Loucy (cell line): ENCODE measurements at regions not wholly inside any gene's neighbourhood (a gene's known extent, or its start where the extent isn't known, plus 50 kb on each side); places are given as distances from the start of the nearest gene placed in this dataset.
"Not testable (repeated sequence)": the region's sequence is repeated elsewhere in the genome, so short reads cannot be mapped to it uniquely, and the experiment has no call there.

Source experiments
- H2AFZ ChIP-seq: fragments of 200-600 bp; sonication (generic); 2 replicates; pipeline ENCODE4 v1.6.0; 2016; ENCODE audit warnings: antibody characterized with exemption, mild to moderate bottlenecking, low read length, moderate library complexity
- H3F3A ChIP-seq: fragments of 200-600 bp; 2 replicates; pipeline ENCODE4 v1.6.0; 2016; ENCODE audit warnings: antibody characterized with exemption, low read depth, mild to moderate bottlenecking
- H3K27me3 ChIP-seq: fragments of 200-600 bp; sonication (generic); 2 replicates; pipeline ENCODE4 v1.6.1; 2014; ENCODE audit warnings: low read length, mild to moderate bottlenecking; ENCODE audit not compliant: insufficient read depth, poor library complexity, severe bottlenecking
- H3K36me3 ChIP-seq: fragments of 200-600 bp; sonication (generic); 2 replicates; pipeline ENCODE4 v1.6.1; 2016; ENCODE audit warnings: low read length; ENCODE audit not compliant: insufficient read depth
- H3K4me1 ChIP-seq: fragments of 200-600 bp; sonication (generic); 2 replicates; pipeline ENCODE4 v1.5.1; 2014; ENCODE audit warnings: low read length, mild to moderate bottlenecking; ENCODE audit not compliant: insufficient read depth, poor library complexity, severe bottlenecking
- H3K4me2 ChIP-seq: fragments of 200-600 bp; sonication (generic); 2 replicates; pipeline ENCODE4 v1.6.0; 2014; ENCODE audit warnings: antibody characterized with exemption, low read length, low read depth, mild to moderate bottlenecking; ENCODE audit not compliant: poor library complexity, severe bottlenecking
- H3K4me3 ChIP-seq: fragments of 200-600 bp; sonication (generic); 2 replicates; pipeline ENCODE4 v1.5.1; 2014; ENCODE audit warnings: low read length, mild to moderate bottlenecking, mixed read lengths; ENCODE audit not compliant: poor library complexity, severe bottlenecking
- H3K79me2 ChIP-seq: fragments of 200-600 bp; sonication (generic); 2 replicates; pipeline ENCODE4 v1.6.1; 2014; ENCODE audit warnings: low read length; ENCODE audit not compliant: insufficient read depth
- H3K9ac ChIP-seq: fragments of 200-600 bp; sonication (generic); 2 replicates; pipeline ENCODE4 v1.6.0; 2014; ENCODE audit warnings: mild to moderate bottlenecking, low read depth, low read length, moderate library complexity; ENCODE audit not compliant: poor library complexity, severe bottlenecking
- H3K9me2 ChIP-seq: fragments of 200-600 bp; sonication (generic); replicated peaks from 2 replicates; pipeline ENCODE4 v1.6.1; 2016; ENCODE audit warnings: low read depth, low read length, mixed read lengths
- H3K9me3 ChIP-seq: fragments of 200-600 bp; sonication (generic); 2 replicates; pipeline ENCODE4 v1.6.1; 2014; ENCODE audit warnings: mild to moderate bottlenecking, antibody characterized with exemption, low read length, low read depth; ENCODE audit not compliant: insufficient read depth
- H4K20me1 ChIP-seq: fragments of 200-600 bp; sonication (generic); 2 replicates; pipeline ENCODE4 v1.6.0; 2014; ENCODE audit warnings: antibody characterized with exemption, low read length, mild to moderate bottlenecking; ENCODE audit not compliant: insufficient read depth, poor library complexity, severe bottlenecking
- CTCF ChIP-seq: fragments of 200-600 bp; sonication (generic); conservative IDR thresholded peaks from 2 replicates; pipeline ENCODE4 v1.5.1; 2014; ENCODE audit warnings: mild to moderate bottlenecking, antibody characterized with exemption, low read length
- EZH2phosphoT487 ChIP-seq: fragments of 200-600 bp; IDR thresholded peaks from 2 replicates; pipeline ENCODE4 v1.6.1; 2018; ENCODE audit warnings: antibody characterized with exemption, mild to moderate bottlenecking, moderate library complexity, borderline replicate concordance

GRCh38 chr11:44437122-44437521 is 127.2 kb upstream of the ALX4 start:
- no peak overlapping the region for H3K4me3 ChIP-seq

GRCh38 chr11:44442893-44443673 is 122.4 kb upstream of the CD82 start:
- not testable (repeated sequence) for H3K9me2 ChIP-seq, H3K9ac ChIP-seq, H3K4me1 ChIP-seq, H3K79me2 ChIP-seq, H3K4me3 ChIP-seq, H3K27me3 ChIP-seq, H4K20me1 ChIP-seq, H3F3A ChIP-seq, H3K9me3 ChIP-seq, H2AFZ ChIP-seq, H3K4me2 ChIP-seq, H3K36me3 ChIP-seq

More at GRCh38 chr11:44437122-44437521, 127.2 kb upstream of the ALX4 start:
- no peak overlapping the region for H3K9ac ChIP-seq
- no peaks in the 10 kb centered on the region for H3K79me2 ChIP-seq
- no peaks in the 10 kb centered on the region for H3K27me3 ChIP-seq
- H3K4me2 ChIP-seq: no peak overlapping the region
- H2AFZ ChIP-seq: no peak overlapping the region
- no peaks in the 10 kb centered on the region for H4K20me1 ChIP-seq
- H3K4me1 ChIP-seq: no peaks in the 10 kb centered on the region
- no peaks in the 10 kb centered on the region for H3K9me2 ChIP-seq
- no peaks in the 10 kb centered on the region for H3K9me3 ChIP-seq
- H3K36me3 ChIP-seq: no peaks in the 10 kb centered on the region
- no peaks in the 10 kb centered on the region for H3F3A ChIP-seq
- TF ChIP-seq CTCF (no peak), EZH2phosphoT487 (no peak)

- no peak overlapping the region for H3K9ac ChIP-seq
- no peaks in the 10 kb centered on the region for H3F3A ChIP-seq
- no peaks in the 10 kb centered on the region for H3K9me3 ChIP-seq
- H3K9me2 ChIP-seq: no peaks in the 10 kb centered on the region
- no peaks in the 10 kb centered on the region for H4K20me1 ChIP-seq
- no peaks in the 10 kb centered on the region for H3K27me3 ChIP-seq
- no peak for TF ChIP-seq EZH2phosphoT487
- no peak for TF ChIP-seq CTCF
- H3K79me2 ChIP-seq: no peaks in the 10 kb centered on the region
- no peak overlapping the region for H2AFZ ChIP-seq
- no peak overlapping the region for H3K4me3 ChIP-seq
- H3K36me3 ChIP-seq: no peaks in the 10 kb centered on the region
- H3K4me2 ChIP-seq: no peak overlapping the region
- no peaks in the 10 kb centered on the region for H3K4me1 ChIP-seq
These were observed 121.4 kb upstream of the CD82 start for GRCh38 chr11:44443836-44444769.
